GF-D8 (cell line): ENCODE measurements at regions not wholly inside any gene's neighbourhood (a gene's known extent, or its start where the extent isn't known, plus 50 kb on each side); places are given as distances from the start of the nearest gene placed in this dataset.

ENCODE experiments used
- DNase-seq: peaks from one replicate; lab custom pipeline; 2025; lab: John Stamatoyannopoulos, UW

GRCh38 chr5:88976914-88977313 is 93.9 kb upstream of the MEF2C start:
- no peak for DNase-seq

- no peak for DNase-seq
Measured at GRCh38 chr5:88967633-88968585, 84.9 kb upstream of the MEF2C start.

GRCh38 chr5:88964831-88965230 is 81.8 kb upstream of the MEF2C start:
- no peak for DNase-seq

DNA sequence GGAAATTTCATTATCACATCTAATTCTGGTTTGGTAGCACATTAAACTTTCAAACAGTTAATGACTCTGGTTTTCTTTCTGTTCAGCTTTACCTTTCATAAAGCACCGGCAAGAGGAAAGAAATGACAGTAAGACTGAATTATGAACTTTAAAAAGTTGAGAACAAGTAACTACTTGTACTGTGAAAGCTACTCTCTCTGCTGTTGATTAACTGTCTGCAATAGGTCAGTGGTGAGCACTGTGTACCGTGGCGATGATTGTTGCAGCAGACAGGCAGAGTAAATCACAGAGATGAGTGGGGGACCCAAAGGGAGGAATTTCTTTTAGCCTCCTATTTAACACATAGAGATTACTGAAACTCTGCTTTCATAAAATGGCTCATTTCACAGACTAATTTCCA is 74.0 kb upstream of the MEF2C start:
- no peak for DNase-seq

DNA sequence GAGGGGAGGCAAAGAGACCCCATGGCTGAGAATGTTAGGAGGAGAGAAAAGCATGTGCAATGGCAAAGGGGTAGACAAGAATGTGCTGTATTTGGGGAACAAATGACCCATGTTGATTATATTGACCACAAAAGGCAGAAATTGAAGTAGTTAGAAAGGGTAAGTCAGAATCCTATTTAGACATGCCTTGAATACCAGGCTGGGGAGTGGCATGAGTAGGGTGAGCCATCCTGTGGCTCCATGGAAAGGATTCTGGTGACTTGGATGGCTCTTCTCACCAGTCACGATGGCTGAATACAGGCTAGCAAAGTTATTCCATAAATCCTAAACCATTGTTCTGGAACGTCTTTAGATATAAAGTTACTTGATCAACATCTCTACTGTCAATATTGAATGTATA is 73.4 kb upstream of the MEF2C start:
- DNase-seq, result no peak

DNA sequence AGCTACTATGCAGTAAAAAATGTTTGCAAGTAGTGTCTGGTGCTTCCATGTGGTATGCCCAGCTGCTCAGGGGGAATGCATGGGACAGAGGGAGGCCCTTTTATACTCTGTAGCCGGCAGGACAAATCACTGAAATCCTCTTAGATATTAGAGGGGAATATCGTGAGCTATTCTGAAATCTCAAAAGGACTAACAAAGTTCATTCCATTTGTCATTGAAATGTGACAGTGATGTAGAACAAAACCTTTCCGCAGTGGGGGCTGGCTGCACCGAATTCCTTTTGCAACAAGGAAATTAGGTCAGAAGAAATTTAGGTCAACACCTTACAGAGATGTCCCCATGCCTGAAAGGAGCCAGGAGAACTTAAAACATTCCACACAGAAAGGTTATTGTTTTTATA is 72.4 kb upstream of the MEF2C start:
- DNase-seq, result no peak

DNA sequence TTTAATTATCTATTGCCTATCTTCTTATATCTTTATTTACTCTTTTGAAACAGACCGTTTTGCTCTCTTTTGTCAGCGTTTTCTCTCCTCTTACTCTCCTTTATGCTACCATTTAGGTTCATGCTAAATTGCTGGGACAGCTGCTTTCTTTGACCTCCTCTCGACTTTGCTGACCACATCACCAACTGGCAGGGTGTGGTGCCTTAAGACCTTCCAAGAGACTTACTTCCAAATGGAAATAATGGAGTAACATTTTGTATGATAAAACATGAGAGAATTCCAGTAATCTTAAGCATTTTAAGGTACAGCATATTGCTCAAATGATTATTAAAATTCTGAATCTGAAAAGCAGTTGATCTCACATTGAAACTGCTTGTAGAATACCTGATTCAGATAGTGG is 71.5 kb upstream of the MEF2C start:
- DNase-seq, result no peak

DNA sequence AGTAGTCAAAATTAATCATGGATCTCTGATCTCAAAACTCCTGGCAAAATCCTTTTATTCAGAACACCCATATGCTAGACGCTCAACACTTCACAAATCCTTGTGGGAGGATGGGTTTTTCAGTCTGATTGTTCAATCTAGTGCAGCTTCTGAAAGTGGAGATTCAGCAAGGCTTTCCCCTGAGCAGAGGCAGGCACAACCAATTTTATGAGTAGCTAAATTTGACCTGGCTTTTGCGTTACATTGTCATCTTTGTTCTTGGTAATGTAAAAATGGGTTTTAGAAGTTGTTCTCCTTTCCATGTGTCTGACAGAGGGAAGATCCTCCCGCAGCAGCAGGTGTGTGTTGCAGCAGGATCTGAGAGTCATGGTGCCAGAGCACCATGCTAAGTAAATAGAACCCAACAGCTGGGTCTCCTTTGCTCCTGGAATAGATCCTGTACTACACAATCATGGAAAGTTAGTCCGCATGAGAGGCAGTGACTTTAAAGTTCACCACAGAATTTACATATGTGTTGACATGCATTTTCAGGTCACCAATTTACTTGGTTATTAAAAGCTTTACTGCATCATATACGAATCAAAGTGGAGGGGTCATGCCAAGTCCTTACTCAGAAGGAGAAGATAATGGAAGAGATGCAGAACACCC is 70.1 kb upstream of the MEF2C start:
- DNase-seq, result no peak

GRCh38 chr5:88952344-88952743 is 69.4 kb upstream of the MEF2C start:
- DNase-seq, result no peak

DNA sequence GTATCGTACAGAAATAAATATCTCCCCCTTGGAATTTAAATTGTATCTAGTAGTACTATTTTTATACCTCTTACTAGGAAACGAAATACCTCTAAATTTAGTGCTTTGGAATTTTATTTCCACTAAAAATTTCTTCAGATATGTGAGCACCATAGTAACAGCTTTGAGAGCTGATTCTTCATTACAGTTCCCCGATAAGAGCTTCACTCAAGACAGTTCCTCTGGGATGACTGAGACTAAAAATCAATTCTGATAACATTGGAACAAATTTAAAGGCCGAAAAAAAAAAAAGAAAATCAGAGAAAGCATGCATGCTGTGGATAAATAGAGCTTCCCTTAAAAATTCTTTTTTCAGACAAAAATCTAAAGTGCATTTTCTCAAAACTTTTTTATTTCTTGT is 68.5 kb upstream of the MEF2C start:
- no peak for DNase-seq

DNA sequence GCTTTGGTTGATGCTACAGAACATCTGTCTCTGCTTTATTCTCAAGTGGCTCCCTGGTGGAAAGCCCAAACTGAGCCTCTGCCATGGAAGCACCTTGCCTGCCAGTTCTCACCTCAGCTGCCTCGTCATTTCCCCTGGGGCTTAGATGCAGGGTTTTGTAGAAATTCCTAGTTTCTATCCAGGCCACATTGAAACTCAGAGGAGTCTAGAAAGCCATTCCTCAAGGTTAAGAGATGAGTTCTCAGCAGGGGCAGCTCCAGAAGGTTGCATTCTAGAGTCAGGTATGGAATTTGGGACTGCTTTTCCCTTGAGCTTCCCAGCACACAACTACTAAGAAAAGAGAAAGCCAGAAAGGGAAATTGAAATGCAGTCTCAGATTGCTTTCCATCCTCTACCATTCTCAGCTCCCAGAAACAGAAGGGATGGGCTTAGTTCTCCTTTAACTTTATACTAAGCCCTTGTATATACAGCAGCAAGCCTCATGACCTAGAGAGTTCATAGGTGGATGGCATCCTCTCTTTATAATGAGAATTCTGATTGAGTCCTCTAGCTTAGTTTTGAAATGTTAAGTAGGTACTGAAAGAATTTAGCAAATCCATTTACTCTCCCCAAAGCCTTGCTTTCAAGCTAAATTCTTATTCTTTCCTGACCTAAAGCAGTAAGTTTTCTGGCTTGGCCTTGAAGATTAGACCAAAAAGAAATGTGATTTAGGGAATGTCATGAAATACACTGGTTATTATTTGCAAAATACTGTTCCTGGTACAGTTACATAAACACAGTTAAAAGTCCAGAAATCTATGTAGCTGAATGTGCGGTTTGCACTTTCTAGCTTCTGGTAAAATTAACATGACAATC is 66.0 kb upstream of the MEF2C start:
- no peak for DNase-seq

- no peak for DNase-seq
Measured at GRCh38 chr5:88944751-88945531, 62.0 kb upstream of the MEF2C start.

DNA sequence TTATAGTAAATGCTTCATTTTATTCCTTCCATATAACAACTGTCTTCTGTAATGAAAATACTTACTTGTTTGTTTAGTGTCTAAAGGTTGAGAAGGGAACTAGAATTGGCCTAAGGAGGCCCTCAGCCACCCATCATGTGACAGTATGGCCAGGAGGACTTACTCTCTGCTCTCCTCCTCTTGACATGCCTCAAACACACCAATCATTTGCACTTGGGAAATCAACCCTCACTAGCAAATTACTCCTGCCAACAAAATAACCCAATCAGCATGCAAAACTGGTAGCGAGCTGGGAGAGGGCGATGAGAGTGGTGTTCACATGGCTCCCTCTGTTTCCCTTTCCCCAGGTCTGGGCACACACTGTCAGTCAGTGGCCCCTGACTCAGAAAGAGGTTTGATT is 58.6 kb upstream of the MEF2C start:
- no peak for DNase-seq

DNA sequence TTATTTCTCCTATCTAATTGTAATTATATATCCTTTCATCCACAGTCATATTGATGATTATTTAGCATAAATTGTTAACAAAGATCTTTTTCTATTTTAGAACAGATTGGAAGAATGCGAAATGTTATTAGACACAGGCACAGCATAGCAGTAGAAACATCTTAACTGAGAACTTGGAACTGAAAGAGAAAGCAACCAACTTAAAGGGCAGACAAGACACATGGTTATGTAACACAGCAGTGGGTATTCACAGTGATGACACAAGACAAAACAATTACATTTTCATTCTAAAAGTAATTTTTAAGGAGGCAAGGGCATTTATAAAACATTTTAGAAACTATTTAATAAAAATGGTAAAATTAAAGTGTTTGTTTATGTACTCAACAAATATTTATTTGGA is 57.7 kb upstream of the MEF2C start:
- no peak for DNase-seq

DNA sequence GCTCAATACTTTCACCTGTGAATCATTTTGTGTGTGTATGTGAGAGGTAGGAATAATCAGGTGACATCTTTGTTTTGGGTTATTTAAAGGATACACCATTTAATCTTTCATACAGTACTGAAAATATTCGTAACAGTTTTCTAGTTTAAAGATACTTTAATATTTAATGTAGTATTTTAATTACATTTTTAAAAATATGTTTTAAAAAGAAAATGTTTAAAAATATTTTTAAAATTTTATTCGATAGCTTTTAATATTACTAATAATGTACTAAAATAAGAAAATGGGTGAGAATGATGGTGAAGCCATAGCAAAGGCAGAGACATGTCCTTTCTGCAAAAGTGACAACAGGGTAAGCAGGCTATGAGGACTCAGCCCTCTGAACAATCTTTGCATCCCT is 56.3 kb upstream of the MEF2C start:
- no peak for DNase-seq

- DNase-seq, result no peak
Measured at GRCh38 chr5:88938488-88938887, 55.5 kb upstream of the MEF2C start.

- DNase-seq, result no peak
Measured at GRCh38 chr5:88937406-88937805, 54.4 kb upstream of the MEF2C start.

GRCh38 chr5:88934439-88934838 is 51.5 kb upstream of the MEF2C start:
- no peak for DNase-seq
